Smooth muscle cell (in vitro differentiated cells): ENCODE measurements at regions not wholly inside any gene's neighbourhood (a gene's known extent, or its start where the extent isn't known, plus 50 kb on each side); places are given as distances from the start of the nearest gene placed in this dataset. TPM values are rescaled to one million over a fixed set of nuclear protein-coding genes. Genes with fewer than 3 reads are reported as not detected.
"Not testable (repeated sequence)": the region's sequence is repeated elsewhere in the genome, so short reads cannot be mapped to it uniquely, and the experiment has no call there.

Source experiments
- DNase-seq: peaks from one replicate; lab custom pipeline; 2025; ENCODE audit not compliant: unreplicated experiment; lab: John Stamatoyannopoulos, UW
- H2AFZ ChIP-seq: fragments of 200-600 bp; sonication (generic); 2 replicates; pipeline ENCODE4 v1.6.0; 2016; ENCODE audit warnings: antibody characterized with exemption, low read depth, mild to moderate bottlenecking
- H3F3A ChIP-seq: fragments of 200-600 bp; sonication (generic); 2 replicates; pipeline ENCODE4 v1.6.0; 2017; ENCODE audit warnings: antibody characterized with exemption, low read depth
- H3K27ac ChIP-seq: fragments of 200-600 bp; sonication (generic); 2 replicates; pipeline ENCODE4 v1.5.1; 2016; ENCODE audit warnings: low read depth, mild to moderate bottlenecking
- H3K27me3 ChIP-seq: fragments of 200-600 bp; sonication (generic); 2 replicates; pipeline ENCODE4 v1.6.1; 2016; ENCODE audit warnings: low read depth, mild to moderate bottlenecking
- H3K36me3 ChIP-seq: fragments of 200-600 bp; sonication (generic); 2 replicates; pipeline ENCODE4 v1.5.1; 2016; ENCODE audit warnings: low read depth
- H3K4me1 ChIP-seq: fragments of 200-600 bp; sonication (generic); 2 replicates; pipeline ENCODE4 v1.5.1; 2016; ENCODE audit warnings: low read depth
- H3K4me2 ChIP-seq: fragments of 200-600 bp; sonication (generic); 2 replicates; pipeline ENCODE4 v1.6.0; 2016; ENCODE audit warnings: mild to moderate bottlenecking
- H3K4me3 ChIP-seq: fragments of 200-600 bp; sonication (generic); 2 replicates; pipeline ENCODE4 v1.5.1; 2016; ENCODE audit warnings: mild to moderate bottlenecking
- H3K79me2 ChIP-seq: fragments of 200-600 bp; sonication (generic); 2 replicates; pipeline ENCODE4 v1.6.0; 2016; ENCODE audit warnings: low read depth, mild to moderate bottlenecking
- H3K9ac ChIP-seq: fragments of 200-600 bp; sonication (generic); 2 replicates; pipeline ENCODE4 v1.6.0; 2016; ENCODE audit warnings: low read depth
- H3K9me3 ChIP-seq: fragments of 200-600 bp; sonication (generic); replicated peaks from 2 replicates; pipeline ENCODE4 v1.5.1; 2016; ENCODE audit warnings: low read depth
- H4K20me1 ChIP-seq: fragments of 200-600 bp; sonication (generic); 2 replicates; pipeline ENCODE4 v1.6.0; 2016; ENCODE audit warnings: low read depth
- CTCF ChIP-seq: fragments of 200-600 bp; sonication (generic); IDR thresholded peaks from 2 replicates; pipeline ENCODE4 v1.5.1; 2017; ENCODE audit warnings: borderline replicate concordance, mild to moderate bottlenecking, antibody characterized with exemption; ENCODE audit not compliant: insufficient read depth, poor library complexity, severe bottlenecking
- WGBS: methylation state at CpG from one replicate; pipeline ENCODE4 v1.1.7; 2016; ENCODE audit warnings: low lambda C conversion rate; 5-methylcytosine and 5-hydroxymethylcytosine counted together
- microRNA-seq: library from miRNA; unstranded; fragments of <30 nt; microRNA quantifications from one replicate; pipeline ENCODE4, GENCODE V29; 2016; ENCODE audit warnings: borderline number of aligned reads
- small RNA-seq: library from RNA; depleted of rRNA; stranded (forward); fragments of <200 nt; gene quantifications from one replicate; pipeline ENCODE3, GENCODE V24; 2014

- Histone ChIP-seq H3K27me3 (no peaks in the 10 kb centered on the region), H3K36me3 (no peaks in the 10 kb centered on the region), H4K20me1 (no peaks in the 10 kb centered on the region), H3K4me2 (peak overlapping the region; percentile 36), H2AFZ (peak overlapping the region; percentile 86), H3F3A (no peaks in the 10 kb centered on the region), H3K4me1 (peaks cover 36% of the 10 kb centered on the region), H3K27ac (peak overlapping the region; percentile 25), H3K4me3 (no peak overlapping the region), H3K79me2 (no peaks in the 10 kb centered on the region), H3K9ac (no peak overlapping the region), H3K9me3 (no peaks in the 10 kb centered on the region)
- 11% methylated on average over 2 of the region's 2 CpGs for WGBS
- no peak for DNase-seq
- TF ChIP-seq CTCF = no peak
Observed at GRCh38 chr9:111094433-111094924, 56.2 kb upstream of the LPAR1 start.

GRCh38 chr9:111092167-111092566, 53.9 kb upstream of the LPAR1 start:
- H3K36me3 ChIP-seq, H3F3A ChIP-seq, H3K27me3 ChIP-seq, H3K9me3 ChIP-seq, H3K4me2 ChIP-seq, H3K79me2 ChIP-seq, H3K9ac ChIP-seq, H4K20me1 ChIP-seq, H3K4me3 ChIP-seq, DNase-seq, H2AFZ ChIP-seq, H3K27ac ChIP-seq: not testable (repeated sequence)
- H3K4me1 ChIP-seq = peaks cover 25% of the 10 kb centered on the region
- WGBS = 100% methylated on average over 1 of the region's 1 CpG

Small RNAs in the stretch of these regions (microRNA-seq; reads per million reads assigned to microRNA genes)
- not detected for gene MIR7702

Small RNAs in the stretch of these regions (small RNA-seq; reads per million reads assigned to genes)
- gene MIR7702 (not detected), gene RNY4P18 (0.32 reads per million, percentile 7 among the genes with 10 or more reads in this experiment)
